ENCODE measurements at regions not wholly inside any gene's neighbourhood (a gene's known extent, or its start where the extent isn't known, plus 50 kb on each side); places are given as distances from the start of the nearest gene placed in this dataset.

DNA sequence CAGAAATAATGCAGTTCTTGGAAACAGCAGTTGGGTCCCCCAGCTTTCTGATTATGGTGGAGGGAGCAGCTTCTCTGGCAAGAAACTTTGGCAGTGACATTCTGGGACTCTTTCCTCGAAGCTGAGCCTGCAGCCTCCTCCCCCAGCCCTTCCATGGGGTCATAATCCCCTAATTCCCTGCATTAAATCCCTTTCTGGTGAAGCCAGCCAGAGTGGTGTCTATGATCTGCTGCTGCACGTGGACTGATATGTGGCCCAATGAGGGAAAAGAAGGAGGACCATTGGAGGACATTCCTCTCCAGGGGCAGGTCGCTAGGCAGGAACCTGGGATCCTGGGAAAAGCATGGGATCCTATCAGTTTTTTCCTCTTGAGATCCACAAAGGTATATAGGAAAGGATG lies 470.5 kb downstream of the RPS24 start:
- no peak for DNase-seq

DNA sequence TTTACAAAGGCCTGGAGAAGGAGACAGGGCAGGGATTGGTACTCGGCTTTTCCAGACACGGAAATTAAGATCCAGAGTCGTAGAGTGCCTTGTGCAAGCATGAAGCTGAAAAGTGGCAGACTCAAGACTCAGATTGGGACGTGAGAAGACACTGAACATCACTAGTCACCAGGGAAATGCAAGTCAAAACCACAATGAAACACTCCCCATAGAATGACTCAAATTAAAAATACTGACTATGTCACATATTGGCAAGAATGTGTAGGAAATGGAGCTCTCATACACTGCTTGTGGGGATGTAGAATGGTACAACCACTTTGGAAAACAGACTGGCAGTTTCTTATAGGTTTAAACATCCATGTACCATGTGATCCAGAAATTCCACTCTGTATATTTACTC lies 472.0 kb downstream of the RPS24 start:
- no peak for DNase-seq

DNA sequence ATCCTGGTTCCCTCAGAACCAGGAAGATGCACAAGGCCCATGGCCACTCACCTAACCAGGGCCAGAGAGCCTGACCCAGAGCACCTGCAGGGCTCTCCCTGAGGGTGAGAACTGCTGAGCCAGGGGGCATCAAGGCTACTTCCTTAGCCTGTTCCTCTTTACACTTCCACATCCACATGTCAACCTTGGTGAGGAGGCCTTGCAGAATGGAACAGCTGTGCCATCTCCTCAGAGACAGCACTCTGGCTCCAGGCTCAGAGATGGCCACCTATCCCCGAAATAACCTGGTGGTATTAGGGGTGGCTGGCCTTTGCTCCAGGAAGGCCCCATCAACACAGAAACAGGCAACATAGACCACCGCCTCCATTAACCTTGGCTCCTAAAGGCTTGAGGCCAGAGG lies 473.0 kb downstream of the RPS24 start:
- DNase-seq = no peak

DNA sequence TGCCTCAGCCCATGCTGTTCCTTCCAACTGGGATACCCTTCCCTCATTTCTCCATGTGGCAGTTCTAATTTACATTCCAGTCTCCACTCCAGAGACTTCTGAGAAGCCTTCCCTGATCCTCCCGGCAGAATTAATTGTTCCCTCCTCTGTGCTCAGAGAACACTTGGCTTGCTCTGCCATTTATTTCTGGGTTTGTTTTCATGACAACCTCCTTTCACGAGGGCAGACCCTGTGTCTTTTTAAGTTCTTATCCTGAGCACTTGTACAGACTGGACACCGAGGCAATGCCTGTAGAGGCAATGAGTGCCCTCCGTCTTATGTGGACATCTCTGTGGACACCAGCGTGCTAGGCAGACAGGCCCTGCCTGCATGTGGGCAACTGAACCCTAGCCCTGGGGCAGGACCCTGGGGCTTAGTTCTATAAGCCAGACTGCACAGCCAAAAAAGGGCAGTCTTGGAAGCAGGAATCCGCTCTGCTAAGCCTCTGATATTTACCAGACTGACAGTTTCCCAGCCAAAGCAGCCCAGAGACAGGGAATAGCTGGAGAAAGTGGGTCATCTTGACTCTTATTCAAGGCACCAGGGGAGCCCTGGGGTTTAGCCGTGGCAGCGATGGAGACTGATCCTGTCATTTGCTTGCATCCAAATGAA lies 474.0 kb downstream of the RPS24 start:
- no peak for DNase-seq

DNA sequence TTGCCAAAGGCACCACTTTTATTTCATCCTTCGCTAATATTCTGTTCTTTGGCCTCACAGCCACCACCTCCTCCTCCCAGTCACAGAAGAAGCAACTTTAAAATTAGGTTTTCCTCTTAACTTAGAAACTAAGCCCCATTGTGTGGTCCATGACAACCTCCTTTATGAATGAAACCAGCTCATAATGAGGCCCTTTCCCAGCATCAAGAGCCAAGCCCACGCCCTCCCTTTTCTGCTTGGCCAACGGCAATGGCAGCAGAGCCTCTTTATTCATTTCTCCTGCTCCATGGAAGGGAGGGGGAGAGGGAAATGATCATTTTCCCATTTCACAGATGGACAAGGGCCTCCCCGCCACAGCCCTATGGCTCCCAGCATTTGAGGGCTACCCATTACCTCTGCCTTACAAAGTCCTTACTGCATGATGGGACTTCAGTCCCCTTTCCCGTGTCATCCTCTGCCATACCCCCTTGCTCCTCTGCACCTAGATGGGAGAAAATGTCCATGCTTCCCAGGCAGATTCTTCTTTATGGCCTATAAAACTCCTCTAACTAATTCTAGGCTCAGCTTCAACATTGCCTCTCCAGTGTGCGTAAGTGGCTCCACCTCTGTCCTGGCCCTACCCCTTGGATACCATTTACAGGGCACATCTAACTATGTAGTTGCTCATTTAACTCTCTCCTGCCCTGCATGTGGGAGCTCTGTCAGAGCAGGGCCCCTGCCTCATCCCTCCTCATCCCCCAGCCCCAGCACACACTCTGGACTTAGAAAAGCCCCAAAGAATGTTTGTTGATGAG lies 475.5 kb downstream of the RPS24 start:
- DNase-seq = no peak

DNA sequence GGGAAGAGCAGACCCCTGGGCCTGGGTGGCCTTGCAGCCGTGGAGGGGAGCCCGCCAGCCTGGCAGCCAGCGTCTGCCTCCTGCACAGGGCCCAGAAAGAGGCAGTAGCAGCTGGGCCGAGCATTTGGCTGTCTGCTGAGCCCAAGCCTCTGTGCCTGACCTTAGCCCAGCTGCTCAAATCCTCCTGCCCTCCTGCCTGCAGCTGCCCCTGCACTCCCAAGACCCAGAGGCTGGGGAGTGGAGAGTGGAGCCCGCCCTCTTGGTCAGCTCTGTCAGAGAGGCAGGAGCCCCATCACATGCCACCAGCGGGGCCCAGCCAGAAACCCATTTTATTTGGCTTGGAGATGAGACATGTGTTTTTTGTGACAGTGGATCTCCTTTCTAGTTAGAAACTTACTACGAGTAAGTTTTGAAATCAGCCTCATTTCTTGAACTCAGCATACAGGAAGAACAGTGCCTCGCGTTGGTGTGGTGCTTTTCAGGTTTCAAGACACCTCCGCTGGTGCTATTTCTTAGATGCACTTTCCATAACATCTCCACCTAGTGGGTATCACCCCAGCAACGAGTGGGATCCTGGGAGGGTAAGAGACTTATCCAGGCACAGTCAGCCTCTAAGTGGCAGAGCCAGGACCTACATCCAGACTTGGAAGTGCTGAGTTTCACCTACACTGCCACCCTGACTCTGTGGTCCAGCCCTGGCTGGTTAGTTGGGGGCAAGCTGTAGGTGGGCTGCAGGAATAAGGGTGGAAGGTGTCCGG lies 477.1 kb downstream of the RPS24 start:
- DNase-seq = no peak

DNA sequence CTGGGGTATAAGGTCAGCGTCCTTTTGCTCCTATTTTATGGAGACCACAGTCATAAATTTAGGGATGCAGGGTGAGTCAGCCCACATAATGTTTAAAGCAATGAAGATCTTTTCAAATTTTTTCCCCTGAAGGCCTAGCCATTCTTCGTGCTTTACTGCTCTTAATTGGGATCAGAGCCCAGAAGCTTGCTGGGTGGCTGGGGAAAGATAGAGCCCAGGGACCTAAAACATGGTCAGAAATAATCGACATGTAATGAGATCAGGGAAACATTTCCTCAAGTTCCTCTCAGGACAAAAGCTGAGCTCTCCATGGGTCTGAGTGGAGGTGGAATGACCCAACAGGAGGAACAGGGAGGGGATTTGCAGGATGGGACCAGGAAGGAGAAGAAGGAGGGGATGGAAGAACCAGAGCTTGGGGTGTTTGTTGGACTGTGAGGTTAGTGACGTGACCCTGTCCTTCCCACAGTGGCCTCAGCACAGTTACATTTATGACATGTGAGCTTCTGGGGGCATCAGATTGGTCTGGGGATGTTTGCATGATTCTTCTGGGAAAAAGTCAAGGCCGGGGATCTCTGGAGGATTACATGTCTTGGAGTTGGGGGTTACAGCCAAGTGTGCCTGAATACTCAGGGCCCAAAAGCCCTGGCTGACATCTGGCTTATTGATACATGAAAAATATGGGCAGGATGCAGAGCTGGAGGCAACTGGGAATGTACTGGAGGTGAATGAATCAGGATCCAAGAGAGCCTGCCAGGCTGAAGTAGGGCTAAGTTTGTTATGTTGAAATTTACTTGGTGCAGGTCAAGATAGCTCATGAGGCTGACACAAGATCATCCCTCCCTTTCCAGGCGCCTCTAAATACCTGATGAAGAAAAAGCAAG lies 477.9 kb downstream of the RPS24 start:
- no peak for DNase-seq

DNA sequence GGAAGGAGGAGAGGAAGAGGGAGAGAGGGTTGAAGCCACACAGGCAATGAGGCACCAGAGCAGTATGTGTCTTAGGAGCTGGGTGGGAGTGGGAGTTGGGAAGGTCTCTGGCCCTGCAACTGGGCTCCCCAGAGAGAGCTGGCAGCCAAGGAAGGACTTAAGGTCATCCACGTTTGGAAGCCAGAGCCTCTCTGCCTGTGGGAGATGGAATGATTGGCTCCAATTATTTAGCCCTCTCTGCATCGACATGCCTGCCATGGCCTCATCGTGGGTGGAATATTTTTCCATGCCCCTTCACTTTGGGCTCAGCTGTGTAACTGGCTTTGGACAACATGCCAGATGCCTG lies 478.5 kb downstream of the RPS24 start:
- DNase-seq = no peak

DNA sequence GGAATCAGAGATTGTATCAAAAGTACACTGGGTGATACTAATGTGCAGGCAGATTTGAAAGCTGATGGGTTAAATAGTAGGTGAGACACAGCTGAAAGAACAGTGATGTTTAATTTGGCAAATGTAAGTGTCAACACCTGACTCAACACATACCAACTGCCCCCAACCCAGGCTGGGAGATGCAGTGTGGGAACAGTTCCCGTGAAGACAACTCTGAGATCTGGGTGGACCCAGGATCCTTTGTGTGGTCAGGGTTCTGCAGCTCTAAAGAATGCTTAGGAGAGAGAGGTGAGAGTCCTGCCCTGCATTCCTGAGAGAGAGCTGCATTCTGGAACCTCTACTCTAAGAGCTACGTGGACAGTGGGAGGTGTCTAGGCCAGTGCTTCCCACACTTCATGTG lies 479.7 kb downstream of the RPS24 start:
- peak; percentile 3 for DNase-seq

DNA sequence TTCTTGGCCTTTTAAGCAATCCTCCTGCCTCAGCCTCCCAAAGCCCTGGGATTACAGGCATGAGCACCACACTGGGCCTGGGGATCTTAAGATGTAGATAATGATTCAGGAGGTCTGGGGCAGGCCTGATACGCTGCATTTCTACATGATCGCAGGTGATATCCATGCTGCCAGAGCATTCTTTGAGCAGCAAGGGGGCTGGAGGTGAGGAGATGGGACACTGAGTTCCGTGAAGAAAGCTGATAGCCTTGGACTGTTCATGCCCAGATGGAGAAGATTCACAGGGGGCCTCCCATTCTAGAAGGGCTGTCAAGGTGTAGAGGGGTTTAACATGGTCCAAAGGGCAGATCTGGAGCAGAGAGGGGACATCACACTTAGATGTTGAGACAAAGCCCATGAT lies 480.3 kb downstream of the RPS24 start:
- DNase-seq = no peak

DNA sequence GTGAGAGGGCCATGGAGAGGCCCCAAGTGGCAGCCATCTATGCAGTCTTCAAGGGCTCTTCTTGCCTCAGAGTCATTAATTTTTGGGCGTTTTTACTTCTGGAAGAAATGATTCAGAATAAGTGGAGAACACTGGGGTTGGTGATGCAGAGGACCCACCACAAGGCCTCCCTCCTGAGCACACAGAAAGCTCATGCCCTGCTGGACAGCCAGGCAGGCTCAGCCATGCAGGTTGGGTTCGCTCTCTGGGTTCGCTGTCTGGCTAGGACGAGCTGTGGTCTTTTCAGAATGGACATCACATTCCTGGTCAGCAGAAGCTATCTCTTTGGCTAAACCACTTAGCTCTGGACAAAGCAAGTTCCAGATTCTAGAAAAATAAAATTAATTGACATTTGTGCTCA lies 480.8 kb downstream of the RPS24 start:
- no peak for DNase-seq

DNA sequence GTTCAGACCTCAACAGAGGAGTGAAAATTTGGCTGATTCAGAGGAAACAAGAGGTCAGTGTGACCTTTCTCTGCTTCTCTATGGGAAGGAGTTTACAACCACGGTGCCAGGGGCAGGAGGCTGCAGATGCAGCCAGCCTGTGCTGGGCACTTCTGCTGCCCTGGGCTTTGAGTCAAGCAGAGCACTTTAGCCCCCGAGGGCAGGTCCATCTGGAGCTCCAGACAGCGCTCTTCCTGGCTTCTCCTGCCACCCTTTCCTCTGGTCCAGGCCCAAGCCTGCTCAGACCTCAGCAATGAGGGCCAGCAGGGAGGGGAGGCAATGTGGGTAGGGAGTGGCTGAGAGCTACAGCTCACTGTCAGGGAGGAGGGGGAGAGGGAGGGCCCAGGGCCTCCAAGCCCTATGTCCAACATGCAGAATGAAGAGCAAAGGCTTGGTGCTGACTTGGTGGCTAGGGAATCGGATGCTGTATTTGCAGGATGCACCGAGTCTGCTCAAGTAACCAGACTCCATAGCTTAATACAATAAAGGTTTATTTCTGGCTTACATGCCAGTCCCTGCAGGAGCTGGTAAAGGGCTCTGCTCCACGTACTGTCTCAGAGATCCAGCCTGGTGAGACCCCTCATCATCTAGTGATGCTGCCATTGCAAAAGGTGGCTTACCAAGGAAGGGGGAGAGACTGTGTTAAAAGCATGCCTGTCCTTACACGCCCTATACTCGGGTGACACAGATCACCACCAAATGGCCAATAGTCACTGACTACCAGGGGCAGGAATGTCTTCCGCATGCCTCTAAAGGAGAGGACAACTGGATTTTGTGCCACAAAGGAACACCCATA lies 481.6 kb downstream of the RPS24 start:
- no peak for DNase-seq

DNA sequence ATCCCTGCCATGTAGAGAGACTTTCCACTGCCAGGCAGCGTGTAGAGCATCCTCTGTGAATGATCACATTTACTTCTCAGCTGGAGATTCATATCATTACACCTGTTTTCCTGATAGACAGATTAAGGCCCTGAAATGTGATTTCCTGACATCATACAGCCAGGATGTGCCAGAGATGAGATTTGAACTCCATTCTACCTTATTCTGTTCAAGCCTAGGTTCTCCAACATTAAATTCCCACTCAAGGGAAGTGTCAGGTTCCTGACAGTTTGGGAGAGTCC lies 482.1 kb downstream of the RPS24 start:
- no peak for DNase-seq

DNA sequence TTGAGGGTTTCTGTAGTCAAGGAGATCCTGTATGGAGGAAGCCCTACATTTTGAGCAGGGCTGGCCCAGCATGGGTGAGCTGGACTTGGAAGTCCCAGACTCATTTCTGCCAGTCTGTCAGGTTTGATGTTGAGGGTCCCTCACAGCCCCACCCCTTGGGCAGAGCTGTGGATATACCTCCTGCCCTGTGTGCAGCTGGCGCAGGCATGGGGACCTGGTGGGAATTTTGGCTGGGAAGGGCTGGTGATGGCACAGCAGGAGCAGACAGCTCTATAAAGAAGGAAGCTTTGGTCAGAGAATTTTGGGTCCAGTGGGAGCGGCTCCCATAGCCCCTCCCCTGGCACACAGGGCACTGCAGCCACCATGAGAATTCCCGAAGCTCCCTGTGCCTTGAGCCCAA lies 482.6 kb downstream of the RPS24 start:
- DNase-seq = no peak

DNA sequence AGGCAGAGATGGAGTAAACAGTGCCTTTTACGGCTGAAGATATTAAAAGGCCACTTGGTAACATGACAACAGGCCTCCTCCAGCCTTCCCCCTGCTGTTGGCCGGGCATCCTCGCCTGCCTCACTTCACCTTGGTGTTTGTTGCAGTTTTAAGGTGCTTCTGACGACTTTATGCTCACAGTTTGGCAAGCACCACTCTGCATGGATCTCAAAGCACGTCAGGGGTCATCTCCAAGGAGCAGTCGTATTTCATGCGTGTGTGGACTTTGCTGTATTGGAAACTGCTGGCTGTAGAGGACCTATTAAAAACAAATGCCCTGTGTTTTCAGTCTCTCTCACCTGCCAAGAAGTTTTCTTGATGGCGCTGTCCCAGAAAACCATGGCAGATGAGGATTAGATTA lies 483.1 kb downstream of the RPS24 start:
- no peak for DNase-seq

DNA sequence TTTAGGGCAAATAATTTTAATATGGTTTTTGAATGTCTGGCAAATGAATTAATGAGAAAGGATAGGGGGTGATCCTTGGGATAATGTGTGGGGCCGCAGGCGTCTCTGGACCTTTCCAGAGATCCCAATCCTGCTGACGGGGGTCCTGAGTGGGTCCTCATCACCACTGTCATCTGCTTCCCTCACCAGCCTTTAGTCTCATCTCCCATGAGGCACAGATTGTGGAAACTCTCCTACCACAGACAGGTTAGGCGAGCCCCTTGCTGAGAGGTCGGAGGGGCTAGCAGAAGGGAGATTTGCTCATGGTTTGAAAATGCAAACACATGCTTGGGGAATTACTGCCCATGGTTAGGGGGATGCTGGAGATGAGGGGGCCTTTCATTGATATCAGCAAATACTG lies 484.6 kb downstream of the RPS24 start:
- no peak for DNase-seq

DNA sequence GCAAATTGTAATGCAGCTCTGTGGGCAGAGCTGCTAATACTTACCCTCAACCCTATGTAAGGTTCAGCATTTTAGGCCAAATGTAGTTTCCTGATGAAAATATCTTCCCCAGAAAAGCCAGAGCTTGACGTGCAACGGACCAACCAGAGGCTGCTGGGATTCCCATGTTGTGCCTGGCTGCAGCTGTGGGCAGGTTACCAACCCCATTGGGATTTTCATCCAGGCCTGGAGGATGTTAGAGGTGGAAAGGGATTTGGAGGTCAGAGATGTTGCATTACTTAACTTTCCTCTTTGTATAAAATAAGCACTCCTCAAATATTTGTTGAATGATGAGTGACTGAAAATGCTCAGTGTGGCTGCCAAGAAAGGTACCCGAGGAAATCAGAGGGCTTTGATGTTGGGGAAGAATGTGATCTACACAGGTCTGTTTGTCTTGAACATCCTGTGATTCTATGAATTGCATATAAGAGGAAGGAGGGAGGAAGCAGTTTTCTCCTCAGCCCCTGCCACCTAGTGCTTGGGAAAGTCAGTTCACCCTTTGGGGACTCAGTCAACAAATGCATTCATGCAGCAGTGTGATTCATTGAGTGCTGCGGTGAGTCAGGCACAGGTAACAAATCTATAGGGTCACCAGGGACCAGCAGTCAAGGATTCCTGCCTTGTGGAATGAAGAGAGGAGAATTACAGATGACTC lies 487.2 kb downstream of the RPS24 start:
- peak; percentile 57 for DNase-seq

DNA sequence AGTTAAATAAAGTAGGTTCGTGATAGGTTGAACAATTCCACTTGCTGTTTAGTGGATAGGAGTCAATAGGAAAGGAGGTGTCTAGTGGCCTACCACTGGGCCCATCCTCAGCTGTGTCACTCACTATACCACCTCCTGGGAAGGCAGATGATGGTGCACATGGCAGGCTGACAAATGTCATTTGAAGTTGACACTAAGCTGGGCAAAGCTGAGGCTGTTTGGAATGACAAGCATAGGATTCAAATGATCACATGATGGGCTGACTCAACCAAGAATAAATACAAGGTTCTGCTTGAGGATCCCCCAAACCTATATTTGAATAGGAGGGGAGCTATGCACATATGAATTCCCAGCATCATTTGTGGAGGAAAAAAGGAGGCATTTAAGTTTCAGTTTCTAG lies 489.8 kb downstream of the RPS24 start:
- no peak for DNase-seq

DNA sequence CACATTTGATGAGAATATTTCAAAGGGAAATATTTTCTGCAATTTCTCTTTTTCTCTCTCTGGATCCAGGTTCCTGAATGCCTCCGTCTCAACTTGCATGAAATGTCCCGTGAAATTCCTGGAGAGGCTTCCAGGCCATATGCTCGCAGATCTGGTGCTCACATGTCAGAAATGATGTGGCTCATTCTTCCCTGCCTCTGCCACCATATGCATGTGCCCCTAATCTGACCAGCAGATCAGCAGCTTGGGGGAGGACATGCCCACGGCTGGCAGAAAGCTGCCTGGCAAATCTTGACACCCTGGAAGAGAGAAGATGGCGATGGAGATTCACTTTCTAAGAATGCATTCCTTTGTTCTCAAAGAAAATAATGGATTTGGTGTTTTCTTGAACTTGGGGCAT lies 490.7 kb downstream of the RPS24 start:
- no peak for DNase-seq

DNA sequence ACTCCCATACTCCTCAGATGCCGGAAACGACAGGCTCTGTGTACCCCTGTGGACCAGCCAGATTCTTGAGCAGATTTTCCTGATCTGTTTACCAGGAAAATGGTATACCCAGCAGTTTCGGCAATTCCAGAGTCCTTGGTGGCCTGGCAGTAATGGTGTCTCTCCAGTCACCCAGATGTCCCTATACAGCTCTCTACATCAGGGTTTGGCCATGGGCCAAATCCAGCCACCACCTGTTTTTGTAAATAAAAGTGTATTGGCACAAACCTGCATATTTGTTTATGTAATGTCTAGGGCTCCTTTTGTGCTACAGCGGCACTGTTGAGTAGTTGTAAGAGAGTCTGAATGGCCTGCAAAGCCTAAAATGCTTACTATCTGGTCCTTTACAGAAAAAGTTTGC lies 491.3 kb downstream of the RPS24 start:
- DNase-seq = peak; percentile 76

DNA sequence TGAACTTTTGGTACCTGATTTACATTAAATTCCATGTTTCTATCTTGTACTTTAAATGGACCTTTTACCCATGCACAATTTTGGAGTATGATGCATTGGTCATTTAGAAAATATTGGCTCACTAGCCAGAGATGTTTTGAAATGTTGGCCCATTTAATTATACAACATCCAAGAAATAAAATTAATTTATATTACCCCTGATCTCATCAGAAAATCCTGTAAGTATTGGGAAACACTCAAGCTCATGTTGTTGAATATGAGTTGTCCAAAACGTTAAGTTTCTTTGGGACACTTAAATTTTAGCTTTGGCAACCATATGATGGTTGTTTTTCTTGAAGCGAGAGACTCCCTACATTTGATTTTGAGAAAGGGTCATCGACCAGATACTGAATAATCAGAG lies 492.7 kb downstream of the RPS24 start:
- no peak for DNase-seq

DNA sequence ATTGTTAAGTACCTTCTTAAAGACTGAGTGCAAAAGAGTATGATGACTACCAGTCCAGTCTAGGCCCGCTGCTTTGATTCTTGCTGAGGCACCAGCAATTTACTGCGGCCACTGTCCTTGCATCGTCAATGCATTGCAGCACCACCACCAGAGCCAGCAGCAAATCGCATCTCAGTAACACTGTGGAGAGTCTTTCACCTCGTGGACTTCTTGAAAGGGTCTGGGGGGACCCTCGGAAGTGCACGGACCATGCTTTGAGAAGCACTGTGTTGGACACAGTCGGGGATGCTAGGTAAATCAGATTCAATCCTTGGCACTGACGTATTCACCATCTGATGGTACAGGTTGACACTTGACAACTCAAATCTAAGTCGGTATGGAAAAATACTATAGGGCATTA lies 493.6 kb downstream of the RPS24 start:
- no peak for DNase-seq

All from NCI-H774 (cell line).